Right forelimb (tissue), 1 donor: ENCODE measurements at regions not wholly inside any gene's neighbourhood (a gene's known extent, or its start where the extent isn't known, plus 50 kb on each side); places are given as distances from the start of the nearest gene placed in this dataset.
"Not testable (repeated sequence)": the region's sequence is repeated elsewhere in the genome, so short reads cannot be mapped to it uniquely, and the experiment has no call there.

Experiments
- DNase-seq: peaks from one replicate; pipeline ENCODE4 v3.0.0-alpha.2; 2018

- peak; percentile 69 for DNase-seq
Measured at GRCh38 chr2:217622205-217623060, 380.4 kb downstream of the TNS1 start.

- DNase-seq = peak; percentile 36
Measured at GRCh38 chr2:217621391-217621801, 381.4 kb downstream of the TNS1 start.

GRCh38 chr2:217618744-217619143, 384.1 kb downstream of the TNS1 start:
- peak; percentile 3 for DNase-seq

- DNase-seq = no peak
Measured at GRCh38 chr2:217617616-217618022, 385.2 kb downstream of the TNS1 start.

- no peak for DNase-seq
Measured at GRCh38 chr2:217616936-217617335, 385.9 kb downstream of the TNS1 start.

- no peak for DNase-seq
Measured at GRCh38 chr2:217615171-217615570, 387.6 kb downstream of the TNS1 start.

GRCh38 chr2:217614498-217614897, 388.3 kb downstream of the TNS1 start:
- no peak for DNase-seq

- DNase-seq = no peak
Measured at GRCh38 chr2:217614096-217614495, 388.7 kb downstream of the TNS1 start.

GRCh38 chr2:217612920-217613319, 389.9 kb downstream of the TNS1 start:
- DNase-seq = no peak

GRCh38 chr2:217612211-217612610, 390.6 kb downstream of the TNS1 start:
- no peak for DNase-seq

GRCh38 chr2:217611626-217612127, 391.1 kb downstream of the TNS1 start:
- DNase-seq = no peak

GRCh38 chr2:217611056-217611455, 391.7 kb downstream of the TNS1 start:
- no peak for DNase-seq

GRCh38 chr2:217610401-217610814, 392.4 kb downstream of the TNS1 start:
- DNase-seq = no peak

GRCh38 chr2:217609952-217610351, 392.8 kb downstream of the TNS1 start:
- DNase-seq = no peak

GRCh38 chr2:217606296-217606695, 396.5 kb downstream of the TNS1 start:
- DNase-seq = no peak

GRCh38 chr2:217604527-217605194, 398.1 kb downstream of the TNS1 start:
- no peak for DNase-seq

- no peak for DNase-seq
Measured at GRCh38 chr2:217601601-217602000, 401.2 kb downstream of the TNS1 start.

- no peak for DNase-seq
Measured at GRCh38 chr2:217599906-217600305, 402.9 kb downstream of the TNS1 start.

- no peak for DNase-seq
Measured at GRCh38 chr2:217597681-217598080, 405.1 kb downstream of the TNS1 start.

GRCh38 chr2:217597145-217597544, 405.6 kb downstream of the TNS1 start:
- DNase-seq = no peak

- DNase-seq = no peak
Measured at GRCh38 chr2:217593732-217594131, 409.1 kb downstream of the TNS1 start.

GRCh38 chr2:217588266-217588665, 414.5 kb downstream of the TNS1 start:
- no peak for DNase-seq

GRCh38 chr2:217585362-217585761, 417.4 kb downstream of the TNS1 start:
- no peak for DNase-seq

GRCh38 chr2:217580407-217580806, 422.4 kb downstream of the TNS1 start:
- DNase-seq = not testable (repeated sequence)
